ENCODE measurements at regions not wholly inside any gene's neighbourhood (a gene's known extent, or its start where the extent isn't known, plus 50 kb on each side); places are given as distances from the start of the nearest gene placed in this dataset.

DNA sequence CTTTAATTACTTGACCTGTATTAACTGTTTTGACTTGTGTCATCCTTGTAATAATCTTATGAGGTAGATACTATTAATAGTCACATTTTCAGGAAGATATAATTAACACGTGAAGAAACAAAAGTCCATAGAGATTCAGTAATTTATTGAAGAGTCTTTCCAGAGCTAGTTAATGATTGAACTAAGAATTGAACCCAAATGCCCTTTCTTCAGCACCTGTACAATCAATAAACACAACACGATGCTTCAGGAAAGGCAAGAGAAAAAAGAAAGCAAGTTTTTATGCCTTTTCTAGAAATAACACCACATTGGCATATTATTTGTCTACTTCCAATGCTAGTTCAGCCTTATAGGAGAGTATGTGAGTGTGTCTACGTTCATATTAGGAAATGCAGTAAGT is 399.6 kb downstream of the NAF1 start:
- TF ChIP-seq, protein P1, sequence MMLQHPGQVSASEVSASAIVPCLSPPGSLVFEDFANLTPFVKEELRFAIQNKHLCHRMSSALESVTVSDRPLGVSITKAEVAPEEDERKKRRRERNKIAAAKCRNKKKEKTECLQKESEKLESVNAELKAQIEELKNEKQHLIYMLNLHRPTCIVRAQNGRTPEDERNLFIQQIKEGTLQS (IDR thresholded peaks at IDR 0.05; ENCODE audit: insufficient read depth, low read depth, low read length), result no peak
- TF ChIP-seq SP2 (IDR thresholded peaks at IDR 0.05; ENCODE audit: low read length) (no peak), ZNF274 (IDR thresholded peaks at IDR 0.05; ENCODE audit: borderline replicate concordance, extremely low read depth, low read length) (no peak), POLR2AphosphoS5 (IDR thresholded peaks at IDR 0.05; ENCODE audit: low read depth, low read length) (no peak), YY1 (IDR thresholded peaks at IDR 0.05; ENCODE audit: low read depth, low read length) (no peak)
- TF ChIP-seq, protein P2, sequence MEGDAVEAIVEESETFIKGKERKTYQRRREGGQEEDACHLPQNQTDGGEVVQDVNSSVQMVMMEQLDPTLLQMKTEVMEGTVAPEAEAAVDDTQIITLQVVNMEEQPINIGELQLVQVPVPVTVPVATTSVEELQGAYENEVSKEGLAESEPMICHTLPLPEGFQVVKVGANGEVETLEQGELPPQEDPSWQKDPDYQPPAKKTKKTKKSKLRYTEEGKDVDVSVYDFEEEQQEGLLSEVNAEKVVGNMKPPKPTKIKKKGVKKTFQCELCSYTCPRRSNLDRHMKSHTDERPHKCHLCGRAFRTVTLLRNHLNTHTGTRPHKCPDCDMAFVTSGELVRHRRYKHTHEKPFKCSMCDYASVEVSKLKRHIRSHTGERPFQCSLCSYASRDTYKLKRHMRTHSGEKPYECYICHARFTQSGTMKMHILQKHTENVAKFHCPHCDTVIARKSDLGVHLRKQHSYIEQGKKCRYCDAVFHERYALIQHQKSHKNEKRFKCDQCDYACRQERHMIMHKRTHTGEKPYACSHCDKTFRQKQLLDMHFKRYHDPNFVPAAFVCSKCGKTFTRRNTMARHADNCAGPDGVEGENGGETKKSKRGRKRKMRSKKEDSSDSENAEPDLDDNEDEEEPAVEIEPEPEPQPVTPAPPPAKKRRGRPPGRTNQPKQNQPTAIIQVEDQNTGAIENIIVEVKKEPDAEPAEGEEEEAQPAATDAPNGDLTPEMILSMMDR (IDR thresholded peaks at IDR 0.05; ENCODE audit: control extremely low read depth in 1 of 3, insufficient read depth in 1 of 3, low read depth in 1 of 3, low read length in 3 of 3), result no peak

Data from H1 (cell line).